K562 (cell line): ENCODE measurements at regions not wholly inside any gene's neighbourhood (a gene's known extent, or its start where the extent isn't known, plus 50 kb on each side); places are given as distances from the start of the nearest gene placed in this dataset.

Experiments
- DPF2 ChIP-seq: fragments of 450-650 bp; IDR thresholded peaks from 2 replicates; pipeline ENCODE4 v1.6.1; 2016
- E2F6 ChIP-seq, 2 experiments: IDR thresholded peaks; 2 replicates each; pipeline ENCODE4 v1.6.1; 2011; ENCODE audit warnings: borderline replicate concordance in 1 of 2, control low read depth in 1 of 2, low read depth in 1 of 2, low read length in 1 of 2, mild to moderate bottlenecking in 1 of 2, mixed read lengths in 1 of 2, moderate library complexity in 1 of 2; ENCODE audit not compliant: insufficient read depth in 1 of 2, insufficient read length in 1 of 2, poor library complexity in 1 of 2, severe bottlenecking in 1 of 2; ENCODE audit errors: extremely low read depth in 1 of 2
- E2F8 ChIP-seq: fragments of 450-650 bp; IDR thresholded peaks from 2 replicates; pipeline ENCODE4 v1.7.1; 2018; ENCODE audit warnings: mild to moderate bottlenecking, low read depth; ENCODE audit not compliant: partially characterized antibody
- E4F1 ChIP-seq: fragments of 250-450 bp; sonication (Bioruptor Pico); IDR thresholded peaks from 2 replicates; pipeline ENCODE4 v1.5.0; 2021; ENCODE audit warnings: mild to moderate bottlenecking, borderline replicate concordance
- ETV1 ChIP-seq: fragments of 450-650 bp; conservative IDR thresholded peaks from 2 replicates; pipeline ENCODE4 v1.6.1; 2016; ENCODE audit warnings: missing genetic modification characterization, control low read depth, low read depth, missing compliant biosample characterization
- GMEB1 ChIP-seq: fragments of 250-450 bp; sonication (Bioruptor Pico); IDR thresholded peaks from 2 replicates; pipeline ENCODE4 v1.4.0; 2020; ENCODE audit warnings: mild to moderate bottlenecking
- LEF1 ChIP-seq: fragments of 450-650 bp; IDR thresholded peaks from 2 replicates; pipeline ENCODE4 v1.6.1; 2016; ENCODE audit warnings: mild to moderate bottlenecking
- MBD1 ChIP-seq: fragments of 250-450 bp; sonication (Bioruptor Pico); IDR thresholded peaks from 2 replicates; pipeline ENCODE4 v1.8.0; 2022; ENCODE audit warnings: inconsistent platforms
- RBM39 ChIP-seq: fragments of 200-400 bp; formaldehyde crosslinking; optimal IDR thresholded peaks from 2 replicates; pipeline ENCODE3; 2018; ENCODE audit warnings: low read depth, low read length
- SOX6 ChIP-seq: fragments of 450-650 bp; IDR thresholded peaks from 2 replicates; pipeline ENCODE4 v1.6.1; 2014; ENCODE audit warnings: mild to moderate bottlenecking
- ZNF274 ChIP-seq: IDR thresholded peaks from 2 replicates; pipeline ENCODE4 v1.6.1; 2011; ENCODE audit warnings: low read depth, mild to moderate bottlenecking, low read length, moderate library complexity, borderline replicate concordance
- ZNF324 ChIP-seq: fragments of 250-450 bp; sonication (Bioruptor Pico); IDR thresholded peaks from 2 replicates; pipeline ENCODE4 v1.4.0; 2020; ENCODE audit warnings: mild to moderate bottlenecking
- ZNF592 ChIP-seq: fragments of 450-650 bp; IDR thresholded peaks from 2 replicates; pipeline ENCODE4 v1.6.1; 2017; ENCODE audit warnings: antibody characterized with exemption, mild to moderate bottlenecking

GRCh38 chr2:19786408-19787058 is 115.2 kb downstream of the TTC32 start (continued):
- TF ChIP-seq E2F8 (no peak), E2F6 (IDR thresholded peaks at IDR 0.05; ENCODE audit: borderline replicate concordance in 1 of 2, extremely low read depth in 1 of 2, insufficient read depth in 1 of 2, insufficient read length in 1 of 2, low read depth in 1 of 2, low read length in 1 of 2, poor library complexity in 1 of 2, severe bottlenecking in 1 of 2) (peak in 1 of 2 experiments; percentile 39), ZNF274 (no peak), RBM39 (no peak), MBD1 (no peak), ZNF324 (CRISPR knock-in tag) (no peak), ZNF592 (peak; percentile 93), LEF1 (peak; percentile 69), SOX6 (no peak), ETV1 (tag) (no peak; the same call in 1 of the 2 replicates), DPF2 (peak; percentile 92), GMEB1 (CRISPR knock-in tag) (no peak), E4F1 (no peak)
